HUES48 (cell line): ENCODE measurements at regions not wholly inside any gene's neighbourhood (a gene's known extent, or its start where the extent isn't known, plus 50 kb on each side); places are given as distances from the start of the nearest gene placed in this dataset.

Source experiments
- H3K27ac ChIP-seq: one replicate; pipeline ENCODE4 v1.7.0; 2013; ENCODE audit warnings: low read depth, low read length, inconsistent platforms
- H3K27me3 ChIP-seq: 2 replicates; pipeline ENCODE4 v1.6.1; 2013; ENCODE audit warnings: mild to moderate bottlenecking, low read length; ENCODE audit not compliant: control insufficient read depth, insufficient read depth
- H3K36me3 ChIP-seq: 2 replicates; pipeline ENCODE4 v1.6.1; 2013; ENCODE audit warnings: low read length; ENCODE audit not compliant: control insufficient read depth, insufficient read depth
- H3K4me1 ChIP-seq: 2 replicates; pipeline ENCODE4 v1.6.1; 2013; ENCODE audit warnings: mild to moderate bottlenecking, low read length; ENCODE audit not compliant: control insufficient read depth, insufficient read depth
- H3K4me3 ChIP-seq: 2 replicates; pipeline ENCODE4 v1.5.1; 2013; ENCODE audit warnings: mild to moderate bottlenecking, low read depth, low read length
- H3K9ac ChIP-seq: 2 replicates; pipeline ENCODE4 v1.6.1; 2013; ENCODE audit warnings: mild to moderate bottlenecking, low read depth, low read length, moderate library complexity
- H3K9me3 ChIP-seq: 2 replicates; pipeline ENCODE4 v1.6.1; 2013; ENCODE audit warnings: low read length; ENCODE audit not compliant: control insufficient read depth, insufficient read depth

DNA sequence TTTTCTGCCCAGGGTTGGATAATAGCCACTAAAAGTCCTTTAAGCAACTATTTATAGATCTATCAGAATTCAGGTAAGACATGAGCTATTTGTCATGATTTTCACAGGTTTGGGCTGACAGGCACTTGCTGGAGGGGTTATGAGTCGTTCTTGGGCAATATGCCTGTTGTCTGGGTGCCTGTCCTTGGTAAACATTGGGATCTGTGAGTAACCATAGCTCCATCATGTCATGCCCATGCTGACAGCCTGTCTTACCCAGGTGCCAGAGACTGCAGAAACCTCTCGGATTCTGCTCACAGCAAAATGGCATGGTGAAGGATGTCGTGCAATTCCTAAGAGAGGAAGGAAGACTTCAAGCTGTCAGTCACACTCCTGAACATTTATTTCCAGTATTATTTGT lies 116.0 kb upstream of the PUDP start:
- H3K27me3 ChIP-seq, result no peaks in the 10 kb centered on the region
- H3K4me3 ChIP-seq, result no peak overlapping the region
- H3K9me3 ChIP-seq, result no peaks in the 10 kb centered on the region
- no peak overlapping the region for H3K27ac ChIP-seq
- H3K4me1 ChIP-seq, result no peaks in the 10 kb centered on the region
- H3K9ac ChIP-seq, result no peak overlapping the region
- no peaks in the 10 kb centered on the region for H3K36me3 ChIP-seq

DNA sequence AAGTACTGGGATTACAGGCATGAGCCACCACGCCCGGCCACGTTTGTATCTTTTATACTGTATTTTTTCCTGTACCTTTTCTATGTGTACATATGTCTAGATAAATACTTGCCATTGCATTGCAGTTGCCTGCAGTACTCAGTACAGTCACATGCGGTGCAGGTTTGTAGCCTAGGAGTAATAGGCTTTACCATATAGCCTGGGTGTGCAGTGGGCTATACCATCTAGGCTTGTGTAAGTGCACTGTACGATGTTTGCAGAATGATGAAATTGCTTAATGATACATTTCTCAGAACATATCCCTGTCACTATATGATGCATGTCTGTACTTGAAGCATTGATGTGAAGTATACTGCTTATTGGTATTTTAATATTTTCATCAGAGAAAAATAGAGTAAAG lies 115.4 kb upstream of the PUDP start:
- Histone ChIP-seq H3K27ac (no peak overlapping the region), H3K4me3 (no peak overlapping the region), H3K9me3 (no peaks in the 10 kb centered on the region), H3K4me1 (no peaks in the 10 kb centered on the region), H3K36me3 (no peaks in the 10 kb centered on the region), H3K9ac (no peak overlapping the region), H3K27me3 (no peaks in the 10 kb centered on the region)

DNA sequence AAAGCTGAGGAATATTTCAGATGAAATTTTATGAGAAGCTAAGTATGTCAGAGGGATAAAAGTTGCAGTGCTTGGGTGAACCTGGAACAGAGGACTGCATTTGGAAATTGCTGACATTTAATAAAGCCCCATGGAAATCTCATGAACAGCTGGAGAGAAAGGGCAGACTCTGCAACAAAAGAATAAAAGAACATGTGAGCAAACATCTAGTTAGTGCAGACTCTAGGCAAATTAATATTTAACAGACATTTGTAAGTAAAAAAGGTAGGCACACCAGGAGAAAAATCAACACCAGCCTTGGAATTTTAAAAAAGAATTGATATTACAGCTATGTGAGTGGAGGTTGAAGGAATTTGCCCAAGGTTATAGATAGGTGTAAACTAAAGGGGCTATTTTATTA lies 114.6 kb upstream of the PUDP start:
- no peak overlapping the region for H3K4me3 ChIP-seq
- H3K9me3 ChIP-seq, result no peaks in the 10 kb centered on the region
- no peaks in the 10 kb centered on the region for H3K27me3 ChIP-seq
- no peaks in the 10 kb centered on the region for H3K36me3 ChIP-seq
- no peaks in the 10 kb centered on the region for H3K4me1 ChIP-seq
- H3K27ac ChIP-seq, result no peak overlapping the region
- H3K9ac ChIP-seq, result no peak overlapping the region

DNA sequence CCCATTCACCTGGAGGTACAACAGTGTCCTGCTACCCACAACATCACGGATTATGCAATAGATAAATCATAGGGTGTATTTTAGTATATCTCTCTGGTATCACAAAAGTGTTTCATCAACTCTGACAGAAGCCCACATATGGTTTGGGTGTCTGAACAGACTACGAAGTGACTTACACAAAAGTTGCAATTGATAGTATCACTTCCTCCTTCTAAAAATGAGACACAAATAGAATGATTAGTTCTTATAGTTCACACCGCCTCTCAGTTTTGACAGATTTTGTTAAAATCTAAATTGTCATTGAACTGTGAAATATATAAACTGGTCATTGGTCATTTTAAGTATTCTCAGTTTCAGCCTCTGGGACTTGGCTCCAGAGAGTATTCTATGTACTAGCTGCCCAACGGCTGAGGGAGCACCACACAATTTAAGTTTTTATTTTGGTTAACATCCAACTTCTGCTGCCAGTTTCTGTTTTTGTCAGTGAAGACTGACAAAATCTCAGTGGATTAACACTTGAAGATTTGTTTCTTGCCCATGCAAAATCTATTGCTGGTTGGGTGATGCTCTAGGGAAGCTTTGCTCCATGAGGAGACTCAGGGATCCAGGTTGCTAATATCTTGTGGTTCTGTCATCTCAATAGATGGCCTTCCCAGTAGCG lies 113.8 kb upstream of the PUDP start:
- Histone ChIP-seq H3K27ac (no peak overlapping the region), H3K4me3 (no peak overlapping the region), H3K9ac (no peak overlapping the region), H3K4me1 (no peaks in the 10 kb centered on the region), H3K27me3 (no peaks in the 10 kb centered on the region), H3K9me3 (no peaks in the 10 kb centered on the region), H3K36me3 (no peaks in the 10 kb centered on the region)

DNA sequence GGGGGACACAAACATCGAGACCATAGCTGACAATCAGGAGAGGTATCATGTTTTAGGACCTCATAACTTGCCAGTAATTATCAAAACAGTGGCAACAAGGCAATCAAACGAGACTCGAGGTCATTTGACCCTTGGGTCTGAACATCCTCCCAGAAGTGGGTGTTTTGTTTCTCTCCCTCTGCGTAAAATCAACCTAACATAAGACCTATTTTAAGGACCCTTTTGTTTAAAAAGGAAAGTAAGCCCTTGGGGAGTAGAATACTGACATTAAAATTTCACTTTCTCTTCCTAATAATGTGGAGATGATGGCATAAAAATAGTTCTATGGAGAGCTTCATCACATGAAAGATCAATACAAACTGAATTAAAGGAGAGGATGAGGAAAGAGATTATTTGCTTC lies 106.2 kb upstream of the PUDP start:
- Histone ChIP-seq H3K9me3 (no peaks in the 10 kb centered on the region), H3K27me3 (no peaks in the 10 kb centered on the region), H3K27ac (no peak overlapping the region), H3K36me3 (no peaks in the 10 kb centered on the region), H3K4me1 (peaks cover 7% of the 10 kb centered on the region; the same call in 1 of the 2 replicates), H3K9ac (no peak overlapping the region), H3K4me3 (no peak overlapping the region)

DNA sequence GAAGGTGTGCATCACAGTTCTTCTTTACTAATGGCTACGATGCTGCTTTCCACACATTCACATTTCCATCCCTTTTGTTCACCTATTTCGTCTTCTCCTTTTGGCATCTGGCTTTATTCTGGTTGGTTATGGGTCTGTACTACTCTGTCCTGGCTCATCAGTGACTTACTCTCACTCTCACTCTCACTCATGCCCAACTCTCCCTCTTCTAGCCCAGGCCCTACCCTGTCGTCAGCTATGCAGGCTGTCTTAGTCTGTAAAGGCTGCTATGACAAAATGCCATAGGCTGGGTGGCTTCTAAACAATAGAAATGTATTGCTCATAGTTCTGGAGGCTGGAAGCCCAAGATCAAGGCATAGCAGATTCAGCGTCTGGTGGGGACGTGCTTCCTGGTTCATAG lies 105.6 kb upstream of the PUDP start:
- Histone ChIP-seq H3K4me1 (peaks cover 7% of the 10 kb centered on the region; the same call in 1 of the 2 replicates), H3K27ac (no peak overlapping the region), H3K36me3 (no peaks in the 10 kb centered on the region), H3K9ac (no peak overlapping the region), H3K9me3 (no peaks in the 10 kb centered on the region), H3K27me3 (no peaks in the 10 kb centered on the region), H3K4me3 (no peak overlapping the region)

DNA sequence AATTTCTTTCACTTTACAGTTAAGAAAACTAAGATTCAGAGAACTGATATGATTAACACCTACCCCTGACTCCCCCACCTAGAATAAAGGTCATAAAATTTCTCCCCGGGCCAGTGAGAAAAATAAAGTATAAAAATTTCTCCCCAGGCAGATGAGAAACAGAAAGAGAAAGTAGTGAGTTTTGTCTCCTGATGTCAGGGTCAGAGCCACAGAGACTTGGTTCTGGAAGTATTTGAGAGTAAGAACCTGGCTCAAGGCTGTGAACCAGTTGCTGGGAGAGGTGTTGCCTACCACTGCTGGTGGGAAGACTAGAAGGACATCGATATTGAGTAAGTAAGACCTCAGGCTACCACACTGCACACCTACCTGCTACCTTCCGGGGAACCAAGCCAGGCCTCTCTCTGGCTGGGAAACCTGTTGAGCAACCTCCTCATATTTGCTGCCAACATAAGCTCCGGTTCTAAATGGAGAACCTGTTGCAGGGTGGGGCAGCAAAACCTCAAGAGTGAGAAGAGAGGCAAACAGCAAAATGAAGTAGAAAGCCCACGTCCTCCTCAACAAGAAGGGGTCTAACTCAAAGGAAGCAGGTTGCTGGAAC lies 104.2 kb upstream of the PUDP start:
- H3K9ac ChIP-seq, result no peak overlapping the region
- H3K27ac ChIP-seq, result no peak overlapping the region
- H3K4me3 ChIP-seq, result no peak overlapping the region
- H3K9me3 ChIP-seq, result no peaks in the 10 kb centered on the region
- H3K27me3 ChIP-seq, result no peaks in the 10 kb centered on the region
- no peaks in the 10 kb centered on the region for H3K36me3 ChIP-seq
- peaks cover 17% of the 10 kb centered on the region for H3K4me1 ChIP-seq

DNA sequence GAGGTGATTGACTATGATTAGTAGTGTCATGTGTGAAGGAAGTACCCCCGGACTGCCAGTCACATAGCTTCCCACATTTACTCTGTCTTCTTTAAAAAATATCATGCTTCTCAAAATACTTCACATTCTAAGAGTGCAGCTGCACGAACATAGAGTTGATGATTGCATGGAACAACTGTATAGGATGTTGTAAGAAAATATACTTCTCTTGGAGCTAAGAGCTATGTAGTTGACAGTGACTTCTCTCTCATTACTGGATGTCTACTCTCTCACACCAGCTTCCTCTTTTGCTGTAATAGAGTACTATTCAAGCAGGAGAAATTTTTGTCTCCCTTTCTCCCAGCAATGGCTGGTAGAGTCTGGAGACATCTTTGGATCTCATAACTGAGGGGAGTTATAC lies 99.4 kb upstream of the PUDP start:
- Histone ChIP-seq H3K27ac (no peak overlapping the region), H3K27me3 (no peaks in the 10 kb centered on the region), H3K4me1 (peaks cover 17% of the 10 kb centered on the region)

DNA sequence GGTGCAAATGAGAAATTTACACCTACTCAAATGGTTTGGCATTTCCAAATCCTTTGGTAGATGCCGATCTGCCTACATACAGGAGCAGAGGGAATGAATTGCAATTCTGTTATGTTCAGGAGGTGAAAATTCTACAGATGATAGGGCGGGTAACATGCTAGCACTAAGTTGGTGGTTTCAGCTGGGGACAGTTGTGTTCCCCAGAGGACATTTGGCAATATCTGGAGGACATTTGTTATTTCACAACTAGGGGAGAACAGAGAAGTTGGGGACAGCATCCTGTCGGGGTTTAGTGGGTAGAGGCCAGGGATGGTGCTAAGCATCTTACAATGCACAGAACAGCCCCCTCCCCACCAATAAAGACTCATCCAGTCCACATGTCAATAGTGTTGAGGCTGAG lies 96.5 kb upstream of the PUDP start:
- H3K9me3 ChIP-seq, result no peaks in the 10 kb centered on the region
- no peak overlapping the region for H3K27ac ChIP-seq
- no peaks in the 10 kb centered on the region for H3K27me3 ChIP-seq
- H3K4me3 ChIP-seq, result no peak overlapping the region
- H3K4me1 ChIP-seq, result peaks cover 10% of the 10 kb centered on the region
- no peak overlapping the region for H3K9ac ChIP-seq
- no peaks in the 10 kb centered on the region for H3K36me3 ChIP-seq

More for the DNA sequence above, 99.4 kb upstream of the PUDP start:
- Histone ChIP-seq H3K9me3 (no peaks in the 10 kb centered on the region), H3K4me3 (no peak overlapping the region), H3K36me3 (no peaks in the 10 kb centered on the region), H3K9ac (no peak overlapping the region)

DNA sequence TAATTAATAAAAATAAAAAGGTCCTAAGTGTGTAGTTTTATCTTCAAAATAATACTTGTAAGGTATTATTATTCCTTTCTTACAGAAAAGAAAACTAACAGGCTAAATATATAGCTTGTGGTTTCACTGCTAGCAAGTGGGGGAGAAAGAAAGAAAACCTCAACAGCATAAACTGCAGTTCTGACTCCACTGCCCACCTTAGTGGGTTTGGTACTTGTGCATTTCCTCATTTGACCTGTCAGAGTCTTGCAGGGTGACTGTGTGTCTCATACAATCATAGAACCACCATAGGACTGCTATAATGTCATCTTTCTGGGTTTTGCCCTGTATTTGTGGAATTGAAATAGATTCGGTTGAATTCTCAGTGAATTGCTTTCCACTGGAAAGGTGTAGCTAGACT lies 94.7 kb upstream of the PUDP start:
- Histone ChIP-seq H3K27ac (no peak overlapping the region), H3K27me3 (no peaks in the 10 kb centered on the region), H3K4me1 (peaks cover 4% of the 10 kb centered on the region)

DNA sequence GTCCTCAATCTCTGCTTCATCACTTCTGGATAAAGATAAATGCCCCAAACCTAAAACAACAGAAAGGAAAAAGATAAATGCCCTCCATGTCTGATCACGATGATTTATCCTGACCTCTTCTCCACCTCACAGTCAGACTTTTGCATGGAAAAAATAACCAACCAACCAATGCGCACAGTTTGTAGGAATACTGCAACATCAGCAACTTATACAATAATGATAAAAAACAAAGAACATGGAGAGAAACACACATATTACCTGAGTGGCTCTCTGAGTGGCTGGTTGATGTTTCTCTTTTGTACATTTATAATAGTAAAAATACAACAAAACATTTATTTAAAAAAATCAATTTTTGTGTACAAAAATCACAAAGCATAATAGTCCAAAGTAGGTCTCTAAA lies 93.0 kb upstream of the PUDP start:
- peaks cover 12% of the 10 kb centered on the region for H3K4me1 ChIP-seq
- H3K27ac ChIP-seq, result no peak overlapping the region
- H3K36me3 ChIP-seq, result no peaks in the 10 kb centered on the region
- H3K4me3 ChIP-seq, result no peak overlapping the region
- H3K27me3 ChIP-seq, result no peaks in the 10 kb centered on the region
- no peak overlapping the region for H3K9ac ChIP-seq
- no peaks in the 10 kb centered on the region for H3K9me3 ChIP-seq

More for the DNA sequence above, 94.7 kb upstream of the PUDP start:
- Histone ChIP-seq H3K9ac (no peak overlapping the region), H3K9me3 (no peaks in the 10 kb centered on the region), H3K36me3 (no peaks in the 10 kb centered on the region), H3K4me3 (no peak overlapping the region)
